ENCODE measurements at regions not wholly inside any gene's neighbourhood (a gene's known extent, or its start where the extent isn't known, plus 50 kb on each side); places are given as distances from the start of the nearest gene placed in this dataset.
"Not testable (repeated sequence)": the region's sequence is repeated elsewhere in the genome, so short reads cannot be mapped to it uniquely, and the experiment has no call there.

GRCh38 chr10:5285186-5285585 is 79.6 kb upstream of the UCN3 start:
- H3K4me1 ChIP-seq (ENCODE audit: insufficient read depth, low read length), result peaks cover 32% of the 10 kb centered on the region
- DNase-seq, result no peak
- intact Hi-C loops (cut with DNase I, micrococcal nuclease), result no loop called here
- no peak for TF ChIP-seq CTCF (IDR thresholded peaks at IDR 0.05)
- Mint-ChIP-seq H3K27ac (no peak overlapping the region), H3K27me3 (peaks cover 5% of the 10 kb centered on the region), H3K9me3 (no peaks in the 10 kb centered on the region), H3K36me3 (ENCODE audit: low read depth) (no peaks in the 10 kb centered on the region), H3K4me1 (ENCODE audit: low read depth) (peaks cover 19% of the 10 kb centered on the region), H3K4me3 (no peak overlapping the region)
- H3K36me3 ChIP-seq (ENCODE audit: insufficient read depth, low read length), result no peaks in the 10 kb centered on the region
- H3K27me3 ChIP-seq (ENCODE audit: control insufficient read depth in 1 of 2, insufficient read depth in 2 of 2, low read length in 2 of 2), result no peaks in the 10 kb centered on the region
- ChIA-PET CTCF (interaction anchor here (1.2 to 4.2 kb wide), 2 partner anchors 14 to 435 kb away, joined by 4 to 18 read pairs; no protein-coding TSS in a partner anchor), POLR2A (no interaction called here)
- ATAC-seq (ENCODE audit: poor library complexity), result no peak
- H3K4me3 ChIP-seq (ENCODE audit: low read length), result no peak overlapping the region
- H3K27ac ChIP-seq (ENCODE audit: low read depth in 1 of 2, low read length in 2 of 2), result no peak overlapping the region
- H3K9me3 ChIP-seq (ENCODE audit: control insufficient read depth in 1 of 2, insufficient read depth in 1 of 2, low read length in 2 of 2), result no peaks in the 10 kb centered on the region

GRCh38 chr10:5288359-5288758 is 76.4 kb upstream of the UCN3 start:
- POLR2A ChIA-PET, result no interaction called here

GRCh38 chr10:5289228-5289627 is 75.5 kb upstream of the UCN3 start:
- H3K36me3 Mint-ChIP-seq (ENCODE audit: low read depth); H3K27me3 Mint-ChIP-seq; H3K4me3 ChIP-seq (ENCODE audit: low read length); H3K27ac ChIP-seq (ENCODE audit: low read depth in 1 of 2, low read length in 2 of 2); ATAC-seq (ENCODE audit: poor library complexity); H3K9me3 Mint-ChIP-seq; H3K4me3 Mint-ChIP-seq; H3K9me3 ChIP-seq (ENCODE audit: control insufficient read depth in 1 of 2, insufficient read depth in 1 of 2, low read length in 2 of 2); POLR2A ChIA-PET; H3K27me3 ChIP-seq (ENCODE audit: control insufficient read depth in 1 of 2, insufficient read depth in 2 of 2, low read length in 2 of 2); DNase-seq; H3K36me3 ChIP-seq (ENCODE audit: insufficient read depth, low read length); intact Hi-C loops (cut with DNase I, micrococcal nuclease): not testable (repeated sequence)
- CTCF ChIA-PET, result interaction anchor here (1.9 kb wide), 1 partner anchor 440 kb away, joined by 6 read pairs; no protein-coding TSS in a partner anchor
- peaks cover 52% of the 10 kb centered on the region for H3K4me1 ChIP-seq (ENCODE audit: insufficient read depth, low read length)
- peak overlapping the region; percentile 48 for H3K27ac Mint-ChIP-seq
- peaks cover 48% of the 10 kb centered on the region for H3K4me1 Mint-ChIP-seq (ENCODE audit: low read depth)

More at GRCh38 chr10:5288359-5288758, 76.4 kb upstream of the UCN3 start:
- Histone ChIP-seq H3K27ac (ENCODE audit: low read depth in 1 of 2, low read length in 2 of 2) (no peak overlapping the region), H3K9me3 (ENCODE audit: control insufficient read depth in 1 of 2, insufficient read depth in 1 of 2, low read length in 2 of 2) (no peaks in the 10 kb centered on the region), H3K27me3 (ENCODE audit: control insufficient read depth in 1 of 2, insufficient read depth in 2 of 2, low read length in 2 of 2) (no peaks in the 10 kb centered on the region), H3K36me3 (ENCODE audit: insufficient read depth, low read length) (no peaks in the 10 kb centered on the region), H3K4me1 (ENCODE audit: insufficient read depth, low read length) (peaks cover 52% of the 10 kb centered on the region), H3K4me3 (ENCODE audit: low read length) (no peak overlapping the region)
- H3K4me3 Mint-ChIP-seq, result no peak overlapping the region
- no peak for ATAC-seq (ENCODE audit: poor library complexity)
- peaks cover 48% of the 10 kb centered on the region for H3K4me1 Mint-ChIP-seq (ENCODE audit: low read depth)
- peak overlapping the region; percentile 48 for H3K27ac Mint-ChIP-seq
- CTCF ChIA-PET, result no interaction called here
- H3K9me3 Mint-ChIP-seq, result no peaks in the 10 kb centered on the region
- no peak for DNase-seq
- no peaks in the 10 kb centered on the region for H3K36me3 Mint-ChIP-seq (ENCODE audit: low read depth)
- intact Hi-C loops (cut with DNase I, micrococcal nuclease), result no loop called here
- TF ChIP-seq CTCF (IDR thresholded peaks at IDR 0.05), result no peak
- H3K27me3 Mint-ChIP-seq, result peaks cover 5% of the 10 kb centered on the region

All from CD4-positive, alpha-beta T cell (primary cell).